ENCODE measurements at regions not wholly inside any gene's neighbourhood (a gene's known extent, or its start where the extent isn't known, plus 50 kb on each side); places are given as distances from the start of the nearest gene placed in this dataset.

DNA sequence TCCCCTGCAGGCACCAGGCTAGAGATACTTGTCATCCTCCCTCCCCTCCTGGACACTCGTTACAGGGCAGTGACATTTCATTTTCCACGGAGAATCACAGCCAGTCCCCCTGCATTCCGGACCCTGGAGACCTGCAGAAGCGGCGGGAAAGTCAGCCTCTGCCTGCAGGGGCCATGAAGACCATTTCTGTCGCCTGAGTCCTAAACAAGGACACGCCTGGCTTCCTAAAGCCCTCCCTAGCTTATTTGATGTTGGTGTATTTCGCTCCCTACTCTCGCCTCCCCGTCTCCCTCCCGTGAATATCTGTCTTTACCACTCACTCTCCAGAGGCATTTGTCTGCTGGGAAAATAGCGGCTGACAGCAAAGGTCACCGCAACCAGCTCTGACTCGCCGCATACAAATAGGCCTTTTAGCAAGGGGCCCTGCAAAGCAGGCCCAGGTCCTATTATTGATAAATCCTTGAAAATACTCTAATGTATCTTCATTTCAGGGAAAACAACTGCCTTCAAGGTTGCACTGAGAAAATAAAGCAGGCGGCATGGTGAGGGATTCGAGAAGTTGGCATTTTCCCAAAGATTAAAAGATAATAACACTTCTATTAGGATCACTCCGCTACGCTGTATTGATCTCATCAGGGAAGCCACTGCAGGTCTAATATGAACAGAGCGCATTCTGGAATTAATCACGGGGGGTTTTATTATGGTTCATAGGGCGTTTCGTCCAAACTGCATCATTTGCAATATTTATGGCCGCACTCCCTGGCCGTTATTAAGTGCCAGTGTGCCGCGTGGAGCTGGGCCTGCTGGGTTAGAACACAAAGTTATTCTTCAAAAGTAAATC, 447.1 kb upstream of the CDH5 start:
- no peak for FAIRE-seq
- DNase-seq (ENCODE audit: low spot score): no peak

DNA sequence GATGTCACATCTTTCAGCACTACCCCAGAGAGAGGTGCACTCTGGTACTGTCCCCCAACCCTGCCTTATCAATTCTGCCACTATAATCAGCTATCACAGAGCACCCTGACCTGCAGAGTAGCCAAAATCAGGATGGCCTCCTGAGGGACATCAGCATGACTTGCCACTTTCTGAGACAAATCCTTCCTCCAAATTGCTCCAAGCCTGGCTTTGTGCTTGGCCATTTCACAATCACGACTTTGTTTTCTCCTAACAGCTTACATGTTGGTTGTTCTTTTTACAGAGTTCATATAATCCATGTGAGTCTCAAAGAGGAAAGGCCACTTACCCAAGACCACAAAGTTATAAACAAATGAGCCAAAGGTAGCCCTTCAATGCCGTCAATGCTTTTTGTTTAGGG, 449.0 kb upstream of the CDH5 start:
- DNase-seq (ENCODE audit: low spot score): no peak

DNA sequence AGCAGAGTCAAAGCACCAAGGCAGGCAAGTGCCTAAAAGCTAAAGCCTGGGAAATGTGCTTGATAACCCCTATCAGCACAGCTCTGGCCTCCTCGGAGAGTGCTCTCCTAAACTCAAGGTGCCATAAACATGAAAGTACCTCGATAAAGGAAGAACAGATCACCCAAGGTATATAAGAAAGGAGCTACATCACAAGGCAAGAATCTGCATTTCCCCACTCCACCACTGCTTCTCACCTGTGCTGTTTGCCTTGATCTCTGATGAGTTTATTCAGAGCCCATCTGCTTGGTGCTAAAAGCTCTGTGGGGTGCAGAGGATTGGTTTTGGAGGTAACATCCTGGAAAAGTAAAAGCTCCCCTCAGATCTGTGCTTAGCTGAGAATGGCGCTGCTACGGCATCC, 449.5 kb upstream of the CDH5 start:
- DNase-seq (ENCODE audit: low spot score) (no peak), FAIRE-seq (no peak)

More for the DNA sequence above, 449.0 kb upstream of the CDH5 start:
- no peak for FAIRE-seq

DNA sequence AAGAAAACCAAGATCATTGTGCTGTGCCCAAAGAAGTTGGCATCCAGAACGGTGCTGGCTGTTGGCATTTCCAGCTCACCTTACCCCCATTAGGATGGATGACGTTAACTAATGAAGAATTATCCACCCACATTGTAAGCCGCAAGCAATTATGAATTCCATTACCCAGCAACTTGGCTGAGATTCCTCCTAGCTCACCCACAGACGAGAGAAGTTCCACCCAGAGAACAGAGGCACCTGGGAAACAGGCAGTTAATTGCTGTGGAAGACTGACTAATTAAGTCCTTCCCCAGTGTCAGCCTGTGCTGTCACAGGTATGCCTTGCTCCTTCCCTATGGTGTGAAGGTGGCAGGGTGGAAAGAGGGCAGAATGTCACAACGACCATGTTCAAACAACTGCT, 456.2 kb upstream of the CDH5 start:
- no peak for FAIRE-seq
- no peak for DNase-seq (ENCODE audit: low spot score)

DNA sequence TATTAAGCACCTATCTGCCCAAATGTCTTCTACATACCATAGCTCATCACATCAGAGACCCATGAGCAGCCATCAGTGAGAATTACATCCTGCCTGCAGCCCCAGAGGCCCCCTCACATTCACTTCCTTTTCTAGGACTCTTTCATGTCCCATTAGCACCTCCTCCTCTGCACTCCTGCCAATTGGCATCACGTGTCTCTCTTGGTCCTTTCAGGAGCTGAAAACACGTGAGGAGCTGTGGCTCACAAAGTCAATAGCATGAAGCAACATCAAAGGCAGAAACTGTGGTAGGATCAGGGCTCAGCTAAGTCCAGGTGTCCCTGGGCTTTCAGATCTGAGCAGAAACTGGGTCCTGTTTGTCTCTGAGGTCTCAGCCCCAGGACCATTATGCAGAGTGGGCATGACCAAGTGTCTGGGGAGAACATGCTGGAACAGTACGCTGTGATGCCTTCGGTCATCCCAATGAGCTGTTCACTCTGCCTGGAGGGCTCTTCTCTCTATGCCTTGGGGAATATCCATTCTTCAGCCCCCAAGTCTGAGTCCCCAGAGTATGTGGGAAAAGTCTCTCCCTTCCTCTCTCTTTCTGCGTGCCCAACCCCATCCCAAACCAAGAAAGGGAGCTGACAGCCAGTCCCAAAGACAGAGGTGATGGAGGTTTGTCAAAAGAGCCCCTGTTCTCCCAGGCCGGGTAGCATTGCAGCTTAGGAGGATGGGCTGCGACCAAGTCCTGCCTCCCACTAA, 457.0 kb upstream of the CDH5 start:
- FAIRE-seq (no peak), DNase-seq (ENCODE audit: low spot score) (no peak)

DNA sequence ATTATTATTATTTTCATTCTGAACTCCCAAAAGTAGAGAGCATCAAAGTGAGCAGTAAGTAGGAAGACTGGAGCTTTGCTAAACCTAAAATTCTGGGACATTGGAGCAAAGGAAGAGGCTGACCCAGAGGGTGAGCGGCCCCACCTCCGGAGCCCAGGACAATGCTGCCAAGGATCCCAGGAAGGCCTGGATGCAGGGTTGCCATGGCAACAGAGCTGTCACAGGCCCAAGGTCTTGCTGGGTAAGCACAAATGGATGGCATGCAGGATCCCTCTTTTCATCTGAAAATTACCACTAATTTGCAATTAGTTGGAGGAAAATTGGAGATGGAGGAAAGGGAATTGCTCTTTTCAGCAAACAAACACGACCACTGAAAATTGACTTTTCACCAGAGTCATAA, 457.9 kb upstream of the CDH5 start:
- DNase-seq (ENCODE audit: low spot score) (no peak), FAIRE-seq (no peak)

DNA sequence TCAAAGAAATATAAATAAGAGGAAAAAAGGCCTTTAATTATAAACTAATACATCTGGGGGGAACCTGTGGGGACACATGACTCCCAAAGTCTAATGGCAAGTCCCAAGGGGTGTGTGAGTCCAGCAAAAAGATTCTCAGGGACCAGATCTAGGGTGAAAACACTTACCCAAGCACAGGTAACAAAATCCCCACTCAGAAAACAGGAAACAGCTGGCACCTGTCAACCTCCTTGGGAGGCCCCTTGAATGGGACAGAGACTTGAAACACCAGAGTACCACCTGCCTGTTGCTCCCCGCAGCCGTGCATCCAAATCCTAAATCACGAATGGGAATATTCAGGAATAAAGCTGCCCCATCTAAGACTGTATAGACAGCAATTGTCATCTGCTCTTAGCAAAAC, 461.2 kb upstream of the CDH5 start:
- no peak for DNase-seq (ENCODE audit: low spot score)
- no peak for FAIRE-seq

DNA sequence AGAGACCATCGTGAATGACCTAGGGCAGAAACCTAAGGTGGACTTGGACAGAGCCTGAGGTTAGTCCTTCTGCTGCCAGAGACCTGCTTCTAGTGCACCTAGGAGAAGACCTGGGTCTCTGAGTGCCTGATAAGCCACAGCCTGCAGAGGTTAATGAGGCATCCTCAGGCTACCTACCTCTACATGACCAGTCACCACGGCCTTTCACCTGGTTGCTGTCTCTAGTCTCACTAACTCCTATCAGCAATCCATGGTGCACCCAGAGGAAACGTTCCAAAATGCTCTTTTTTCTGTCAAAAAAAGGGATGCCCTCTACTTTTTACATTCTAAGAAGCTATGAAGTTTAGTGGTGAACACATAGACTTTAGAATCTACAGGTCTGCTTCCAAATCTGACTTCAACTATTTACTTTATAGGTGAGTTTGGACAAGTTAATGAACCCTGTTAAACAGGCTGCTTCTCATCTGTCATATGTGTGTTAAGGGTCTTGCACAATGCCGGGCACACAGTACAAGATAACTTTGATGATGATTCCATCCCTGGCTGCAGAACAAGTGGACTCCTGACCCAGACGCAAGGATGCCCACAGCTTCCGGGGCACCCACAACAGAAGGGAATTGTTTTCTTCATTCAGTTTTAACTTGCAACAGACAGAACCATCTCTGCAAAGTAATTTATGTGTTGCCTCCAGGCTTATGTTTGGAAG, 469.9 kb upstream of the CDH5 start:
- FAIRE-seq: no peak
- no peak for DNase-seq (ENCODE audit: low spot score)

DNA sequence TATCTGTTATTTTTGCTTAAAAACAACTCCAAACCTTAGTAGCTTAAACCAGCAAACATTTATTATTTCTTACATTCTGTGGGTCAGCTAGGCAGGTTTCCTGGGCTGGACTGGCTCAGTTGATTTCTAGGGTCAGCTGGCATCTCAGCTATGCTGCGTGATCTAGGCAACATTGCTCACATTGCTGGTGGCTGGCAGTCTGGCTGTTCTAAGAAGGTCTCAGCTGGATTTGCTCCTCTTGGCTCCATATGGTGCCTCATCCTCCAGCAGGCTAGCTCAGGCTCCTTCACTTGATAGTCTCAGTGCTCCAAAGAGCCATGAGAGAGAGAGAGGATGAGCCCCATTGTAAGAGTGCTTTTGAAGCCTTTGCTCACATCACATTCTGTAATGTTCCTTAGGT, 470.6 kb upstream of the CDH5 start:
- DNase-seq (ENCODE audit: low spot score) (no peak), FAIRE-seq (no peak)

DNA sequence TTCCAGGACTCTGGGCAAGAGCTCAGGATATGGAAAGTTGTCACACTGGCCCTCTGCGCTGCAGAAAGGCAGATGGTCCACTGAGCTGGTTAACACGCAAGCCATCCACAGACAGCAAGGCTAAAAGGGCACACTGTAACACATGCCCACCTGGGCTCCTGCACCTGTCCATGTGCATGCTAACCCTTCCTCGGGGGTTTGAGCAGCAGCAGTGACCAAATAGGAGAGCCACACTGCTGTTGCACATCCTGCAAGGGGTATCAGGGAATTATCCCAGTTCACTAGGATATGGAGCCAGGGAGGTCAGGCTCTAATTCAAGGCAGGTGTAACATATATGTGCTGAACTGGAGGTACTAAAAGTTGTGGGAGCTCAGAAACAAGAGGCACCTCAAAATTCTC, 471.0 kb upstream of the CDH5 start:
- DNase-seq (ENCODE audit: low spot score) (no peak), FAIRE-seq (no peak)

DNA sequence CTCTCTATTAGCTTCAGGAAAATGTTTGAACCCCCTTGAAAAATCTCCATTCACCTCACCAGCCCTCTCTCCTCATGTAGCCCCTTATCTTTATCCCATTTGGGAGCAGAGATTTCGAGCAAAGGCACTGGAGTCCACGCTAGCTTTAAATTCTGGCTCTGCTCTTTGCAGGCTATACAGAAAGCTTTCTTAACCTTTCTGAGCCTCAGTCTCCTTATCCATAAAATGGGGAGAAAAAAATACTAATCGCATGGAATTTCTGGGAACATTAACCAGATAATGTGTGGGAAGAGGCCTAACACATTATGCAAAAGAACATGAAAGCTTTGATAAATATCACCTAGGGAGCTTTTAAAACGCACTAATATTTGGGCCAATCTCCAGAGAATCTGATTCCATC, 476.3 kb upstream of the CDH5 start:
- FAIRE-seq: no peak

DNA sequence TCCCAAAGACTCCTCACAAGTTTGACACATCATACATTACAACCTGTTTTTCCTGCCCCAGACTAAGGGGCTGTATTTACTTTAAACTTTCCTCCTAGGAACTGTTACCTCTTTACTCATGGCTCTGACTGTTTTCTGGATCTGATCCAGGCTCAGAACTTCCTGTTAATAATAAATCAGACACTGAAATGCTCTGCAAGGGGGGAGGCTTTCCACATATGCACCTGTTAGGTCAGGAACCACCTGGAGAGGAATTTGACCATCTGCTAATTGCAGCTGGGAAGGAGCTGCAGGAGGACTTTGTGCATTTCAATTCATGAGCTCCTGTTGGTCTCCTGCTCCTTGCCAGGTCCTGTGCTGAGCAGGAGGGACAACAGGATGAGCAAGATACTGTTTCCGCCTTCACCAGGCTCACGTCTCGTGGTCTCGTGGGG, 476.9 kb upstream of the CDH5 start:
- DNase-seq (ENCODE audit: low spot score) (no peak), FAIRE-seq (no peak)

More for the DNA sequence above, 476.3 kb upstream of the CDH5 start:
- no peak for DNase-seq (ENCODE audit: low spot score)

DNA sequence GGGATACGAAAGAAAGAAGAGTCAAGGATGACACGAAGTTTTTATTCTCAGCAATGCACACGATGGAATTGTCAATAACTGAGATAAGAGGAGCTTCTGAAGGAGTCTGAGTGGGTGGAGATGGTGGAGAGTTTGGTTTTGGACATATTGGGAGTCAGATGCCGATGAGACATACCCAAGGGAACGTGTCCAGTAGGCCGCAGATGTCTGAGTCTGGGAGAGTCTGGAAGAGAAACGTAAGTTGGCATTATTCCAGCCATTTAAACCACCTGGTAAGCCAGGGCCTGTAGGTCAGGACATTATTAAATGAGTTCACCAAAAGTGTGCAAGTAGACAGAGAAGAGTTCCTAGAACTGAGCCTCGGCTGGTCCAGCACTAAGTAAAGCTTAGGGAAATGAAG, 478.3 kb upstream of the CDH5 start:
- DNase-seq (ENCODE audit: low spot score): no peak
- FAIRE-seq: no peak

DNA sequence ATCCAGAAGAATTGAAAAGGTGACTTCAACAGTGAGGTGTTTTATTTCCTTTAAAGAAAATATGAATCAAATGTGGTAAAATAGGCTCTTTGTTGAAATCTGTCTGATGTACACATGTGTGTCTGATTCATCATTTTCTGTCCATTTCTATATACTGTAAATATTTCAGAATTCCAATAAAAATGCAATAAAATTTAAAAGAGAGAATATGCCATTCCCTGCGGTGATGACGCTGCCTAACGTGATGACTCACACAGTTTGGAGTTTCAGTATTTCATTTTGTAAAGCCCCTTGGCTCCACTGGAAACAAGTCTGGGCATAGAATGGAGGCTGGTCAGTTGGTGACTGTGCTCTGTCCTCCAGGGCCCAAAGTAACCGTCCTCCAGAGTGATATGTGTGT, 482.5 kb upstream of the CDH5 start:
- FAIRE-seq (no peak), DNase-seq (ENCODE audit: low spot score) (no peak)

DNA sequence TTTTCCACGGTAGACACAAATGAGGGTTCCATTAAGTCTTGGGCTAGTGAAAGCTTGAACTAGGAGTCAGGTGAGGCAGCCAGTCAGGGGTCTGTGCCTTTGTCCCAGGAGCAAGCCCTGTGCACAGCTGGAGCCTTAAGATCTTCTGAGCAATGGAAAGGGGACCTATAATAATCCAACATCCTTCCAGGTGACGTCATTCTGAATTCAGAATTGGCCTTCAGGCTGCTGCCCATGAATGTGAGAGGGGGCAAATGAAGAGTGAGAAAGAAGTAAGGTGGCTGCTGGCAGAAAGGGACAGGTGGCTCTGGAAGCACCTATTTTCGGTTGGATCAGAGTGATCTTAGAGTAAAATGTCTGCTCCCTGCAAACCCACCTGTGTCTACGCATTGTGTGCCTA, 488.1 kb upstream of the CDH5 start:
- DNase-seq (ENCODE audit: low spot score): no peak
- FAIRE-seq: no peak

DNA sequence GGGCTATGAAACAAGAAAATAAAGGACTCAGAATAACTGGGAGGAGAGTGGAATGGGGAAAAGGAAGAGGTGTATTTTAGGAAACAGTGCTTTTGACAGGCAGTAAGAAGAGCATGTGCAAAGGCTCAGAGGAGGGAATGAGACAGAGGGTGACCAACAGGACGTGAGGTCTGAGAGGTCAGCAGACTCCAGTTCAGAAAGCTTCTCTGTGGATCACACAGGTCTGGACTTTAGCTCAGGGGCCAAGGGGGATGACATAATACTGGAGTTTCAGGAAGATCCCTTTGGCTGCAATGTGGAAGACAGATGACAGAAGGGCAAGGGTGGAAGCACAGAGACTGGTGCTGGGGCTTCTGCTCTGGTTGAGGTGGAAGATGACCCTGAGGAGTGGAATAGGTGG, 489.9 kb upstream of the CDH5 start:
- DNase-seq (ENCODE audit: low spot score) (no peak), FAIRE-seq (no peak)

DNA sequence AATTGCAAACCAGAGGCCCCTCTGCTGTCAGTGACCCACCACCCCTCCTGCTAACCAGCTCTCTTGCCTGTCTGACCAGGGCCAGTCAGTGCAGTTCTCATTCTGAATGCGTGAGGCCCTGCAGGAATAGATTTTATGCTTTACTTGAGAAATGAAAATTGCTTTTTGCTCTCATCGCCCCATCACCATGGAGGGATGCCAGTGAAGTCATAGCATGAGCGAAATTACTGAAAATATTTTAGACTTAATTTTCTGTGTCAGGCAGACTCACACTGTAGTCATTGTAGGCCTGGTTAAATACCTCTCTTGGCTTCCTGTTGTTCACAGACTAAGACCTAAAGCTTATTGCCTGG, 490.5 kb upstream of the CDH5 start:
- DNase-seq (ENCODE audit: low spot score): no peak

DNA sequence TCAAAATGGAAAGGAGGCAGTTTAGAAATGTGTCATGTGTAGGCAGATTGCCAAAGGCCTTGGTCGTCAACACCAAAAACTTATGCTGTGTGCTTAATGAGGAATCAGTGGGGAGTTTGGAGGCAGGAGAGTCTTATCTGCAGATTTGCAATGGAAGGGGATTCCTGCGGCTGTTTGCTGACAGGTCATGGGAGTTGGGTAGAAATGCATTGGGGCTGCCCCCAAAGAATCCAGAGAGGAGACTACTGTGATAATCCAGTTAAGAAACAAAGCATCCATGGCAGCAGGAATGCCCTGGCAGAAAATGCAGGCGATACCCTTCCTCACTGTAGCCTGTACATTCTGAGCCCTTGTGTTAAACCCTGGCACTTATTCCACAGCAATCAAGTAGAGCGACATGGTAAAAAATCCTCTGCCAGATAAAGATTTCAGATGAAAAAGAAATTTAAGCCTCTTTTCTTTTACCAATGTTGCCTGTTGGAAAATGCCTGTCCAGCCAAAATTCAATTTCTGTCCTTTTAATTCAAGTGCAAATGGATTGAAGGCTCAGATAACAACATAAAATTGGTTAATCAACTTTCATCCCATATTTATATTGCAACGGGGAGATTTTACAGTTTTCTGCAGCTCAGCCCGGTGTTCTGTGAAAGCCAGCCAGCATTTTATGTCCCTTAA, 491.0 kb upstream of the CDH5 start:
- FAIRE-seq (no peak), DNase-seq (ENCODE audit: low spot score) (no peak)

More for the DNA sequence above, 490.5 kb upstream of the CDH5 start:
- FAIRE-seq: no peak

DNA sequence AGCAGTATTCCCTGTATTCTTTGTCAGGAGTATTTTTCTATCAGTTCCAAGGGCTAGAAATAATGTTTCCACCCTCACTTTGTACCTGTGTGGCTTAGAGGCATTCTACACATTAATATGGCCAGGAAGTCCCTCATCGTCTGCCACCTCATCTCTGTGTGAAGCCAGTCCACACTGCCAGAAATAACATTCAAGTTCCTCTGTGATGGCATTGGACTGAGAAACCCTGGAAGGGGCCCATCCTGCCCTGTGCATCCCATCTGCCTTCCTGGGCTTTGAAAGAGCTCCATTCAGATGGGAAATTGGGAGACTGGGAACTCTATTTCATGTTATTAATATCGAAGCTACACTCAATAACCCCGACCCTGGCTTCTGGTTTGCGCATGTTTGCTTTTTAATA, 497.2 kb upstream of the CDH5 start:
- DNase-seq (ENCODE audit: low spot score) (no peak), FAIRE-seq (no peak)

DNA sequence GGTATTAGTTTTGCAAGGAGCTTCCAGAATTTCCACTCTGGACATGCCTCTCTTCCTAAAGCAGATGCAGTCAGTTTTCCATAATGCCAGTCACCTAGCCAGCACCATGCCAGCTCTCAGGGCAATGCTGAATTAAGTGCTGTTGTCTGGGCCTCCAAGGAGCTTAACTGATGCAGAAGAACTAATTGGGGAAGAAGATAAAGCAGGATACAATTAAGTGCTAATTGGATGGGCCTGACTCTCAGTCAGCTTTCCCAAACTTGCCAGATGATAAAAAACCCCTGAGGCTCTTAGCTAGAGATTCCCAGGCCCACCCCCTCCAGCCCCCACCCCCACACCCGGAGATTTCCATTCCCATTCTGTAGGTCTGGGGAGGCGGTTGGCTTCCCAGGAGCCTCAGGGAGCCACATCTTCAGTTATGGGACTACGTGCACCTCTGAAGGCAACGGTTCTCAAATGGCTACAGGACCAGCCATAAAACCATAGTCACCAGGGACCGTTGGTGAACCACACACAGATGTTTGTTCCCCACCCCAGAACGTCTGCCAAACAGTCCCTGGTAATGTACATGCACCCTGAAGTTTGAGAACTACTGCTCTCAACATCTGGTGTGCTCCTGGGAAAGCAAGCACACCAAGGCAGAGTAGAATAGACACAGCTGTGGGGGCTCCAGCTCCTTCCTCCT, 499.1 kb upstream of the CDH5 start:
- no peak for DNase-seq (ENCODE audit: low spot score)
- FAIRE-seq: no peak

DNA sequence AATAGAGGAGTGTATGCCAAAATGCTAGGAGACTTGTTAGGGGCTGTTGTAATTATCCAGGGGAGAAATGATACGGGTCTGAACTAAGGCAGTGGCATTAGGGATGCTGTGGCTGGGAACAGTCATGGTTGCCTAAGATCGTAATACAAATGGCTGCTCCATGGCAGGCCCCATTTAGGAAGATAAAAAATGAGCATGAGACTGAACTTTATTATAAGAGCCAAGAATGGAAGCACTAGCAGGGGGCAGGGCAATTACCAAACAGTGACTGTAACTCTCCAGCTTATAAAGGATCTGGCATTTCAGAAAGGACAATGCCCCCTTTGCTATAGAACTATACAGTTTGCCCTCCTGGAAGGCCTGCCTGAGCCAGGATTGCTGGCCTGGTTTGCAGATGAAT, 503.3 kb upstream of the CDH5 start:
- no peak for DNase-seq (ENCODE audit: low spot score)

More for the DNA sequence above, 503.3 kb upstream of the CDH5 start:
- no peak for FAIRE-seq
